Naive thymus-derived CD4-positive, alpha-beta T cell (primary cell): ENCODE measurements at regions not wholly inside any gene's neighbourhood (a gene's known extent, or its start where the extent isn't known, plus 50 kb on each side); places are given as distances from the start of the nearest gene placed in this dataset.

Experiments
- ATAC-seq: fragments of 150-1000 bp; cut with Tn5 transposase; 2 replicates; pipeline ENCODE4 v1.10.0; 2021; ENCODE audit warnings: mild to moderate bottlenecking, moderate library complexity
- CTCF ChIA-PET: fragments of 350-600 bp; sonication (Branson Sonifier 250); formaldehyde crosslinking; loops from one replicate; lab custom pipeline; 2021; ENCODE audit warnings: antibody characterized with exemption; lab: Charles Lee
- POLR2A ChIA-PET: fragments of 350-600 bp; sonication (Branson Sonifier 250); formaldehyde crosslinking; loops from one replicate; lab custom pipeline; 2021; ENCODE audit warnings: antibody characterized with exemption, inconsistent platforms; lab: Charles Lee
- DNase-seq, 9 donors: peaks; one replicate each; pipeline versions ENCODE4 v3.0.0 to v3.0.0-alpha.2; 2020 to 2022; ENCODE audit warnings: mixed read lengths in 1 of 9
- H3K27ac ChIP-seq: one replicate; pipeline ENCODE4 v1.7.0; 2013; ENCODE audit warnings: mild to moderate bottlenecking, low read depth, low read length, moderate library complexity
- H3K27me3 ChIP-seq, 2 donors: one replicate each; pipeline ENCODE4 v1.7.0; 2013; ENCODE audit warnings: low read length in 2 of 2, mild to moderate bottlenecking in 2 of 2, moderate library complexity in 2 of 2; ENCODE audit not compliant: control insufficient read depth in 2 of 2, insufficient read depth in 2 of 2
- H3K36me3 ChIP-seq, 3 experiments: 1 replicate in 2 of 3; 2 replicates in 1 of 3; pipeline ENCODE4 v1.7.0; 2013; ENCODE audit warnings: low read length in 3 of 3, mild to moderate bottlenecking in 3 of 3, moderate library complexity in 1 of 3; ENCODE audit not compliant: insufficient read depth in 3 of 3, control insufficient read depth in 2 of 3
- H3K4me1 ChIP-seq, 2 donors: one replicate each; pipeline ENCODE4 v1.7.0; 2013; ENCODE audit warnings: low read length in 2 of 2, mild to moderate bottlenecking in 2 of 2, moderate library complexity in 1 of 2; ENCODE audit not compliant: control insufficient read depth in 2 of 2, insufficient read depth in 2 of 2
- H3K4me3 ChIP-seq: 2 replicates; pipeline ENCODE4 v1.7.0; 2013; ENCODE audit warnings: mild to moderate bottlenecking, low read length
- H3K9me3 ChIP-seq, 3 experiments: 1 replicate in 2 of 3; 2 replicates in 1 of 3; pipeline ENCODE4 v1.7.0; 2013; ENCODE audit warnings: low read length in 3 of 3; ENCODE audit not compliant: control insufficient read depth in 2 of 3
- H3K27ac Mint-ChIP-seq, 9 donors: one replicate each; pipeline ENCODE4 v1.8.0; 2020 to 2022; ENCODE audit warnings: mixed read lengths in 9 of 9, mild to moderate bottlenecking in 8 of 9, moderate library complexity in 5 of 9, inconsistent platforms in 2 of 9
- H3K27me3 Mint-ChIP-seq, 5 donors: one replicate each; pipeline ENCODE4 v1.8.0; 2021 to 2022; ENCODE audit warnings: mixed read lengths in 5 of 5, mild to moderate bottlenecking in 1 of 5
- H3K36me3 Mint-ChIP-seq, 5 donors: one replicate each; pipeline ENCODE4 v1.8.0; 2020 to 2022; ENCODE audit warnings: mixed read lengths in 5 of 5, mild to moderate bottlenecking in 3 of 5, inconsistent platforms in 1 of 5
- H3K4me1 Mint-ChIP-seq, 7 donors: one replicate each; pipeline ENCODE4 v1.8.0; 2020 to 2022; ENCODE audit warnings: mixed read lengths in 7 of 7, mild to moderate bottlenecking in 3 of 7, inconsistent platforms in 1 of 7
- H3K4me3 Mint-ChIP-seq, 10 donors: one replicate each; pipeline ENCODE4 v1.8.0; 2020 to 2022; ENCODE audit warnings: mild to moderate bottlenecking in 10 of 10, mixed read lengths in 10 of 10, moderate library complexity in 6 of 10, inconsistent platforms in 2 of 10
- H3K9me3 Mint-ChIP-seq, 11 donors: one replicate each; pipeline ENCODE4 v1.8.0; 2020 to 2022; ENCODE audit warnings: mixed read lengths in 11 of 11, mild to moderate bottlenecking in 4 of 11, inconsistent platforms in 1 of 11, moderate library complexity in 1 of 11
- intact Hi-C, 2 donors: fragments of 100-400 bp; cut with micrococcal nuclease; formaldehyde crosslinking; loops; one replicate each; pipeline ENCODE4 v1.15.1; 2023

DNA sequence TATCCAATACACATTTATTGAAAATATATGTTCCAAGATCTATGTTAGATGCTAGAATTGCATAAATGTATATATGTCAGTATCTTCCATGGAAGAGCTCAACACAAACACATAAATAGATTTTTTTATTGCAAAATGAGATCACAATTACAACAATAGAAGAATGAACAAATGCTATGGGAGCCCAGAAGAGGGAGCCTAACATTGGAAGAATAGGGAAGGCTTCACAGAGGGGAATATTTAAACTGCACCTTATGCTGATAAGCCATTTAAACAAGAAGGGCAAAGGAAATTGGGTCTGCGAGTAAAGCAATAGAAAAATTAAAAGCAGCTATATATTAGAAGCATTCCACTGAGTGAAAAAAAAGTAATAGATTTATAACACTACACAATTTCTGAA lies 96.1 kb upstream of the LRRC55 start:
- H3K36me3 Mint-ChIP-seq: no peaks in the 10 kb centered on the region
- H3K27me3 Mint-ChIP-seq: peaks cover 0 to 18% (median 6%) of the 10 kb centered on the region in 5 donors
- H3K4me1 Mint-ChIP-seq: no peaks in the 10 kb centered on the region
- ChIA-PET POLR2A (no interaction called here), CTCF (no interaction called here)
- ATAC-seq (no peak), DNase-seq (no peak)
- H3K27ac Mint-ChIP-seq: no peak overlapping the region
- no peaks in the 10 kb centered on the region for H3K27me3 ChIP-seq
- intact Hi-C loops: no loop called here
- no peak overlapping the region for H3K27ac ChIP-seq
- no peaks in the 10 kb centered on the region for H3K36me3 ChIP-seq
- H3K9me3 ChIP-seq: no peaks in the 10 kb centered on the region
- no peak overlapping the region for H3K4me3 Mint-ChIP-seq
- no peak overlapping the region for H3K4me3 ChIP-seq
- H3K4me1 ChIP-seq: no peaks in the 10 kb centered on the region
- peaks cover 0 to 3% (median 0%) of the 10 kb centered on the region in 11 donors for H3K9me3 Mint-ChIP-seq

DNA sequence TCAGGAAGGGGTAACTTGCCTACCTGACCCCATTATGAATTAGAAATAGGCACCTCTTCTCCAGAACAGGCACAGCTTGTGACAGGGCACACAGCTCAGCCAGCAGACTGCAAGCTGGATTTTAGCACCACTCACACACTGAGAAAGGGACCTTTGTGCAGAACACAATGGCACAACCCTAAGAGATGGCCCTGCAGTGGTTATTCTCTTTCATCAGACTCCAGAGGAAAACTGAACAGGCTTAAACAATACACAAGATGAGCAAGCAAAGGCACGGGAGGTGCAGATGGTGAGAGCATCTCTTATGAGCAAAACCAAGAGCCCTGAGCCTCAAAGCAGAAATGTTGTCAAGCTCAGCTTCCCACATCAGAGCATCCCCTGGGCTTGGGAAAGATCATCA lies 93.8 kb upstream of the LRRC55 start:
- no peak overlapping the region for H3K4me3 ChIP-seq
- no peaks in the 10 kb centered on the region for H3K9me3 ChIP-seq
- Mint-ChIP-seq H3K4me3 (no peak overlapping the region), H3K9me3 (peaks cover 0 to 3% (median 0%) of the 10 kb centered on the region in 11 donors), H3K27me3 (peaks cover 0 to 23% (median 10%) of the 10 kb centered on the region in 5 donors), H3K36me3 (no peaks in the 10 kb centered on the region), H3K4me1 (no peaks in the 10 kb centered on the region), H3K27ac (no peak overlapping the region)
- POLR2A ChIA-PET: no interaction called here
- intact Hi-C loops: no loop called here
- H3K27me3 ChIP-seq: no peaks in the 10 kb centered on the region
- ATAC-seq (no peak), DNase-seq (no peak)
- no peaks in the 10 kb centered on the region for H3K36me3 ChIP-seq
- H3K4me1 ChIP-seq: no peaks in the 10 kb centered on the region
- CTCF ChIA-PET: no interaction called here
- H3K27ac ChIP-seq: no peak overlapping the region

DNA sequence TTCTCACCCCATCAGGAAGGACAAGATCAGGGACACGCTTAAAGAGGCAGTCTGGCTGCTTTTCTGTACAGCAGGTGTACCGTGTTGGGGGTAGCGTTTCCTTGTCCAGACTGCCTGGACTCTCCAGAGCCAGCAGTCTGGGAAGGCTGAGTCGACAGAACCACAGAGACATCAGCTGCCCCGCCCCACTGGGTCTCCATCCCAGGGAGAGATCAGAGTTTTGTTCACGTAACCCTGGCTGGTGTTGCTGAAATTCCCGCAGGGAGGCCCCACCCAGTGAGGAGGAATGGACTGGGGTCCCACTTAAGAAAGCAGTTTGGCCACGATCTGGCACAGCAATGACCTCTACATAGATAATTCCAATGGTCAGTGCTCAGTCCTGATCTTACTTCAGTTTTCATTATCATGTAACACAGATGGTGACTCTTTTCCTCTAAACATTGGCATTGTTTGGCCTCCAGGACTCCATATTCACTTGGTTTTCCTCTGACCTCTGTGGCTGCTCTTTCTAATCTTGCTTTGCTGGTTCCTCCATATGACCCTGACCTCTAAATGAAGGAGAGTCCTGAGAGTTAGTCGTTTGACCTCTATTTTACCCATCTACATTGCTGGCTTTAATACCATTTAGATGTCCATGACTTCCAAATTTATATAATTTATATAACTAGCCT lies 89.6 kb upstream of the LRRC55 start:
- no peak for ATAC-seq
- H3K36me3 Mint-ChIP-seq: no peaks in the 10 kb centered on the region
- no peaks in the 10 kb centered on the region for H3K4me1 ChIP-seq
- ChIA-PET POLR2A (no interaction called here), CTCF (no interaction called here)
- no peak overlapping the region for H3K4me3 ChIP-seq
- no peaks in the 10 kb centered on the region for H3K36me3 ChIP-seq
- no peaks in the 10 kb centered on the region for H3K27me3 ChIP-seq
- H3K9me3 ChIP-seq: no peaks in the 10 kb centered on the region
- H3K27ac ChIP-seq: no peak overlapping the region
- intact Hi-C loops: no loop called here
- peaks cover 0 to 4% (median 0%) of the 10 kb centered on the region in 11 donors for H3K9me3 Mint-ChIP-seq
- no peak overlapping the region for H3K4me3 Mint-ChIP-seq
- DNase-seq: no peak
- H3K27me3 Mint-ChIP-seq: peaks cover 0 to 25% (median 13%) of the 10 kb centered on the region in 5 donors
- no peaks in the 10 kb centered on the region for H3K4me1 Mint-ChIP-seq
- H3K27ac Mint-ChIP-seq: no peak overlapping the region

DNA sequence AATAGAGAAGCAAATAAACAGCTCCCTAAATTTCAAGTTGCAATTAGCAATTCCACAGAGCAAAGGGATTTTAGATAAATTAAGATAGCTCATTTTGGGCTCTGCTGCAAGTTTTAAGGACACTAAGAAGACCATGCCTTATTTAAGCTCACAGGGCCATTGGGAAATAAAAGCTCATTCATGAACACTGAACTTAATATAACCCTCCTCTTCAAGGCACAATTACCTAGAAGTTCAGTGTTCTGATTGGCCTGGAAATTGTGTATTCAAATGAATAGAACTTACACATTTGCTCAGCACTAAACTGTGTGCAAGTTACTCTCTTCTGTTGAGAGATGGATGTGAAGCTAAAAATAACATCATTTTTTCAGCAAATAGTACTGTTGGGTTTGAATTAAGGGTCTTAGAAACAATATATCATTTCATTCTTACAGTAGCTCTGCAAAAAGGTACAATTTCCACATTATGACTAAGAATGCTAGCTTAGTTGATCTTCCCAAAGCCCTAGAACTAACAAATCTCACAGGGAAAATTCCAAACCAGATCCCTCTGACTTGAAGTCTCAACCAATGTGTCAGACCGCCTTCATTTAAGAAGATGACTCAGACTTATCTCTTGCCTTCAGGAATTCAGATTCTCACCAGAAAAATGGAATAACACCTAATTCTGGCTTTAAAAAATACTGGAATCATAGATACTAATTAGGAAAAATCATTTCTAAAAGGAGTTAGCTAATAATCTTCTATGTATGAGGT lies 87.4 kb upstream of the LRRC55 start:
- no peaks in the 10 kb centered on the region for H3K36me3 Mint-ChIP-seq
- H3K27ac ChIP-seq: no peak overlapping the region
- intact Hi-C loops: no loop called here

DNA sequence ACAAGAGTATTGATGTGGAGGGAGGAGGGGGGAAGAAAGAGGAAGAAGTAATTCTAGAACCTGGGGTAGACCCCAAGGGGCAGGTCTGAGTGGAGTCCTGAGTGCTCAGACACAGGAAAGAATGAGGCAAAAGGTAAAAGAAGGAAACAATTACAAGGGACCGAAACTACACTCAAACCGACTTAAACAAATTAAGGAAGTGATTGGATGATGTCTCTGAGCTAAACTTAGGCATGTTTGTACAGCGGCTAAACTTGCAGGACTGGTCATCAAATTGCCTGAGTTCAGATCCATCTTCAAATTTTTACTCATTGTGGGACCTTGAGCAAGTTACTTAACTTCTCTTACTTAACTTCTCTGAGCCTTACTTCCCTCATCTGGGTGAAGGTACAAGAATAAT lies 86.3 kb upstream of the LRRC55 start:
- no peaks in the 10 kb centered on the region for H3K36me3 Mint-ChIP-seq
- H3K27ac Mint-ChIP-seq: no peak overlapping the region
- H3K9me3 ChIP-seq: no peaks in the 10 kb centered on the region
- peaks cover 0 to 25% (median 13%) of the 10 kb centered on the region in 5 donors for H3K27me3 Mint-ChIP-seq
- ATAC-seq: no peak
- intact Hi-C loops: no loop called here
- ChIA-PET POLR2A (no interaction called here), CTCF (no interaction called here)
- H3K4me1 Mint-ChIP-seq: no peaks in the 10 kb centered on the region
- H3K36me3 ChIP-seq: no peaks in the 10 kb centered on the region
- H3K27me3 ChIP-seq: no peaks in the 10 kb centered on the region
- H3K4me3 Mint-ChIP-seq: no peak overlapping the region
- H3K9me3 Mint-ChIP-seq: peaks cover 0 to 4% (median 0%) of the 10 kb centered on the region in 11 donors
- H3K27ac ChIP-seq: no peak overlapping the region
- DNase-seq: no peak
- H3K4me1 ChIP-seq: no peaks in the 10 kb centered on the region
- no peak overlapping the region for H3K4me3 ChIP-seq

More for the DNA sequence above, 87.4 kb upstream of the LRRC55 start:
- Histone ChIP-seq H3K27me3 (no peaks in the 10 kb centered on the region), H3K36me3 (no peaks in the 10 kb centered on the region), H3K4me1 (no peaks in the 10 kb centered on the region), H3K9me3 (no peaks in the 10 kb centered on the region), H3K4me3 (no peak overlapping the region)
- CTCF ChIA-PET: no interaction called here
- DNase-seq (no peak), ATAC-seq (no peak)
- no peaks in the 10 kb centered on the region for H3K4me1 Mint-ChIP-seq
- H3K4me3 Mint-ChIP-seq: no peak overlapping the region
- no peak overlapping the region for H3K27ac Mint-ChIP-seq
- peaks cover 0 to 4% (median 0%) of the 10 kb centered on the region in 11 donors for H3K9me3 Mint-ChIP-seq
- POLR2A ChIA-PET: no interaction called here
- peaks cover 0 to 25% (median 13%) of the 10 kb centered on the region in 5 donors for H3K27me3 Mint-ChIP-seq

DNA sequence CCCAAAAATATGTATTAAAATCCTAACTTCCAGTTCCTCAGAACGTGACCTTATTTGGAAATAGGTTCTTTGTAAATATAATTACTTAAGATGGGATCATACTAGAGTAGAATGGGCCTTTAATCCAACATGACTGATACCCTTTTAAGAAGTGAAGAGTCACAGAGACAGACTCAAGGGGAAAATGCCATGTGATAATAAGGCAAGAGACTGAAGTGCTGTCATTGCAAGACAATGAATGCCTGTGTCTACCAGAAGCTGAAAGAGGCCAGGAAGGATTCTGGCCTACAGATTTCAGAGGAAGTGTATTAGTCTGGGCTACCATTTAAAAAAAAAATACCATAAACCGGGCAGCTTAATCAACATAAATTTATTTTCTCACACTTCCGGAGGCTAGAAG lies 85.9 kb upstream of the LRRC55 start:
- Histone ChIP-seq H3K4me3 (no peak overlapping the region), H3K4me1 (no peaks in the 10 kb centered on the region), H3K36me3 (no peaks in the 10 kb centered on the region), H3K9me3 (no peaks in the 10 kb centered on the region), H3K27me3 (no peaks in the 10 kb centered on the region), H3K27ac (no peak overlapping the region)
- ATAC-seq (no peak), DNase-seq (no peak)
- H3K36me3 Mint-ChIP-seq: no peaks in the 10 kb centered on the region
- peaks cover 0 to 4% (median 0%) of the 10 kb centered on the region in 11 donors for H3K9me3 Mint-ChIP-seq
- ChIA-PET CTCF (no interaction called here), POLR2A (no interaction called here)
- intact Hi-C loops: no loop called here
- H3K4me3 Mint-ChIP-seq: no peak overlapping the region
- peaks cover 0 to 25% (median 13%) of the 10 kb centered on the region in 5 donors for H3K27me3 Mint-ChIP-seq
- no peaks in the 10 kb centered on the region for H3K4me1 Mint-ChIP-seq
- H3K27ac Mint-ChIP-seq: no peak overlapping the region

DNA sequence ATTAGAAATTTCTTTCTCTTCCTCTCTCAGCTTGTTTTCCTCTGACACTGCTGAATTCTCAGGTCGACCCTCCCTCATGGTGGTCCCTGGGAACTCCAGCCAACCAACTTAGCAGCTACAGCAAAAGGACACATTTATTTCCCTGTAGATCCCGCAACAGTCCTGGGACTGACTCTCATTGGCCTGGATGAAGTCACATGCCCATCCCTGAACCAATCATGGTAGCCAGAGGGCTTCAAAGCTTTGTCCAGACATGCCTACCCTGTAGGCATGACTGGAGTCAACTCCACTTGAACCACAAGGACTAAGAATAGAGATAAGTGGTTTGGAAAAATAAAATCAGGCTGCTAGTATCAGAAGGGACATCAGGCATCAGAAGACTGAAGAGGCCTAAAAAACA lies 84.6 kb upstream of the LRRC55 start:
- ATAC-seq: no peak
- intact Hi-C loops: no loop called here

More for the DNA sequence above, 84.6 kb upstream of the LRRC55 start:
- H3K4me1 Mint-ChIP-seq: no peaks in the 10 kb centered on the region
- Histone ChIP-seq H3K9me3 (no peaks in the 10 kb centered on the region), H3K36me3 (no peaks in the 10 kb centered on the region), H3K27me3 (no peaks in the 10 kb centered on the region), H3K4me3 (no peak overlapping the region), H3K4me1 (no peaks in the 10 kb centered on the region), H3K27ac (no peak overlapping the region)
- DNase-seq: no peak
- H3K27ac Mint-ChIP-seq: no peak overlapping the region
- POLR2A ChIA-PET: no interaction called here
- peaks cover 0 to 4% (median 0%) of the 10 kb centered on the region in 11 donors for H3K9me3 Mint-ChIP-seq
- H3K36me3 Mint-ChIP-seq: no peaks in the 10 kb centered on the region
- CTCF ChIA-PET: no interaction called here
- H3K27me3 Mint-ChIP-seq: peaks cover 0 to 20% (median 13%) of the 10 kb centered on the region in 5 donors
- no peak overlapping the region for H3K4me3 Mint-ChIP-seq
